NCI-H524 treated with DMSO at 0.1 percent for 48 hours (cell line): ENCODE measurements at regions not wholly inside any gene's neighbourhood (a gene's known extent, or its start where the extent isn't known, plus 50 kb on each side); places are given as distances from the start of the nearest gene placed in this dataset.

Experiments
- DNase-seq: peaks from one replicate; lab custom pipeline; 2025; lab: John Stamatoyannopoulos, UW

DNA sequence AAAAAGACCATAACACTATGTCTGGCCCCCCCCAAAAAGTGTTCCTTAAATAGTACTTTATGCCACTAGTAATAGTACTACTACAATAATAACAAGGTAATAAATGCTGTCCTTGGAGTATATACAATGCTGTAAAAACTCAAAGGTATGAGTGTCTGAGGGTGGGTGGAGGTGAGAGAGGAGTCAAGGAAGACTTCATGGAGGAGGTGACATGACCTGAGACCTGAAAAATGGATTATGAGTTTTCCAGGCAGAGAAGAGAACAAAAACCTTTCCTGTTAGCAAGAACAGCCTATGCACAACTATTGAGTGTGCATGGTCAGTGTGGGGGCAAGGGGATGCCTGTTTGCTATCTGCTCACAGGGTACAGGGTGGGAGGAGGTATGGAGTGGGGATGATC, 290.2 kb upstream of the USP24 start:
- no peak for DNase-seq

DNA sequence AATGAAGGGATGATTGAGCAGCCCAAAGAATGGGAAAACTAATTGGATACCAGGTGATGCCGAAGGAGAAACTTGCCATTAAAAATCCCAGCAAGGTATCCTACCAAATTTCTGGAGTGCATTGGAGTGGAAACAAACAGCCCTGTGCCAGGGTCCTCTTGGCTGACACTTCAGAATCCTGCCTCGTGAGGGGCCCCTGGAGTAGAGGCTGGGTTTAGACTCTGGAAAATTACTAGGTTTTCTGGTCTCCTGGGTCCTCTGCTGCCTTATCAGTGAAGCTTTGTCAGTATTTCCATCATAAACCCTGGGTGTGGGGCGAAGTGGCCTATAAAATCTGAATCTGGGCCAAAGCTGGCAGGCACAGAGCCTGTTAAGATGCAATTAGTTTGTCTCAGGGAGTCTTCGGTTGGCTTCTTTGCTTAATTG, 289.2 kb upstream of the USP24 start:
- no peak for DNase-seq

GRCh38 chr1:55503663-55504305, 288.6 kb upstream of the USP24 start:
- DNase-seq = no peak

DNA sequence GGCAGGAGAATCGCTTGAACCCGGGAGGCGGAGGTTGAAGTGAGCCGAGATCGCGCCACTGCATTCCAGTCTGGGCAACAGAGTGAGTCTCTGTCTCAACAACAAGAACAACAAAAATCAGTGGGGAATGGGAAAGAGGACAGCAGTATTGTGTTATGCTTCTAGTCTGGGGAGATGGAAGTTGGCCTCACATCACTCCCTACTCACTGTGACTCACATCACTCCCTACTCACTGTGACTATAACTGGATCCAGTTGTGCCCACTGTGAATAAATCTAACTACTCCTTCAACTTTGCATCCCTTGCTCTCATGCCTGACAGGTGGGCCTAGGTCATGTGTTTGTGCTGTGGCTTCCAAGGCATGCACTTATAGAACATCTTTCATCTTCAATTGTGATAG, 285.4 kb upstream of the USP24 start:
- DNase-seq = no peak

DNA sequence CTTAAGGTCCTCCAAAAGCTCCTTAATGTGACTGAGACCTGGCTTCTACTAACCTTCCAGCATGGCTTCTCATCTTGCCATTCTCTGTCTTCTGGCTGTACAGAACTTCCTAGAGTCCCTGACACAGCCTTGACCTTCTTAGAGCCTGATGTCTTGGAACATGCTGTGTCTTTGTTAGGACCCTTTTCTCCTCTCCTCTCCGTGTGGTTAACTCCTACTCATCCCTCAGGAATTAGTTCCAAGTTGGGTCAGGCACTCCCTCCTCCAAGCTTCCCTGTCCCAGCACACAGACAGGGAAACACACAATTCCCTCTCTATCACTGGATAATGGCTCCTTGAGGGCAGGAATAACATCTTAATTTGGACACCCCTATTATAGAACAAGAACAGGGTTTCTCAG, 275.4 kb upstream of the USP24 start:
- no peak for DNase-seq

- DNase-seq = no peak
Observed at GRCh38 chr1:55484173-55484572, 269.0 kb upstream of the USP24 start.

DNA sequence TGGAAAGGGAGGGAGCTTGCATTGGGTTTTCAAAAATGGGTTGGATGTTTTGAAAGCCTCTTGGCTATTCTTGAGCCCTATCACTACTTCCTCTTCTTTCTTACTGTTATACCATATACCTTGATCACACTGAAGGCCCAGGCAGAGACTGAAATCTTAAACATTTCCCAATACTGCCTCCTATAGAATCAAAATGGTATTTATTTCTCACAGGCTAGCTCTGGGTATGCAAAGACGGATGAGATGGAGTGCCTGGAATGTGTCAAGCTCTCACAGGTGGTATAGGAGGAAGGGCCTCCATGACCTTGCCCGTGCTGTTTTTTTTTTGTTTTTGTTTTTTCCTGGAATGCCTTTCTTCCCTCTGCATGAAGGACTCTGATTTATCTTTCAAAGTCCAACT, 268.4 kb upstream of the USP24 start:
- no peak for DNase-seq

DNA sequence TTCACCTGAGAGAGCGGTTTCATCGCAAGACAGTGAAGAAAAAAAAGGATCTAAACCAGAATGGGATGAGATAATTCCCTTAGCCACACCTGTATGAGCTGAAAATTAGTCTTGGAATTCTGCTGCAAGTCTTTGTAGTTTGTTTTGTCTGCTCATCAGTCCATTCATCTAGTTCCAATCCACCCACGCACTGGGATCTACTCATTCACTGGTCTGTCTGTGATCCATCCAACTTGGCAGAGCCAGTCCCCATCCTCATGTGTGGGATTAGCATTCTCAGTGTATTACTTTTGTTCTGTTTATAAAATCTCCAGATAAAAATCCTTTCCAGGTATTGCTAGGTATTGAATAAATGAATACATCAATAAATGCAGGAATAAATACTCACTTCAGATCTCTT, 266.5 kb upstream of the USP24 start:
- no peak for DNase-seq

DNA sequence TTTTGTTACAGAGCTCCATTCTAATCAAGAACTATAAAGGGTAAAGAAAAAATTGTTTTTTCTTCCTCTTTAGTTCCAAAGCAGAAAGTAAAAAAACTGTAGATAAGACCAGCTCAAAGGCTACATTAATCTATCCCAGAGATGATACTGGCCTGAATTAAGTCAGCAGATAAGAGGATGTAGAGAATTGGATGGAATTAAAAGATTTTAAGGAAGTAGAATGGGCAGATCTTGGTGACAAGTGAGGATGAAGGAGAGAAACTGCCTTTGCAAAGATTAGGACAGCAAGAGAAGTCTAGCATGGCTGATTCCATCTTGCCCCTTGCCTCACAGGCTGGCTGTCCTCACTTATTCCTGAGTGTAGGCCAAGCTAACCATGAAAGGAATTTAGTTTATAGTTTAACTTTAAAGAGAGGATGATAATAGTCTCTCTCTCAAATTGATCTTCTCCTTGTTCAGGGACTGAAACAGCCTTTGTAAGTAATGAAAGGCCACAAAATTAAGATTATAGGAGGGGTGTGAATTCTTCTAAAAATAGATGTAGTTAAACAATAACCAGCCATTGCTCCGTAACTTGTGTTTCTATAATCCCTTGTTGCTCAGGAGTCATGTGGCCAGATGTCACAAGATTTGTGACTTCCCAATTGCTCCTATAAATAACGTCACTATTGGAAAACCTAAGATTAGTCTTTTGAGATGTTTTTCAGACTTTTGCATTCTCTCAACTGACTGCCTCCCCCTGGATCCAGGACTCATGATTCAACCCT, 265.0 kb upstream of the USP24 start:
- DNase-seq = no peak

- no peak for DNase-seq
Observed at GRCh38 chr1:55478742-55479141, 263.6 kb upstream of the USP24 start.

DNA sequence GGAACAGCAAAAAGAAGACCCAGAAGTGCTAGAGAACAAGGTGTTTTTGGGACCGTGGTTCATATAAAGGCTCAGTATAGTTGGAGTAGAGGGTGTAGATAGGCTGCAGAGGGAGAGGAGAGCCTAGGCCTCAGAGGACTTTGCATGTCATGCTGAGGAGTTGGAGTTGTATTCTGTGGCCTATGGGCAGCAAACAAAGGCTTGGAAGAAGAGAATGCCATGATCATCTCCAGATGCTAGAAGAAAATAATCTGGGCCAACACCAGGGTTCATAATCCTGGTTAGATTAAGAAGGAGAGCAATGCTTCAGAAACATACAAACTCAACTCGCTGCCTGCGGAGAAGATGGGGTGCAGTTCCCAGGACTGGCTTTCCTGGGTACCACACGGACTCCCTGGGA, 262.8 kb upstream of the USP24 start:
- DNase-seq = no peak

DNA sequence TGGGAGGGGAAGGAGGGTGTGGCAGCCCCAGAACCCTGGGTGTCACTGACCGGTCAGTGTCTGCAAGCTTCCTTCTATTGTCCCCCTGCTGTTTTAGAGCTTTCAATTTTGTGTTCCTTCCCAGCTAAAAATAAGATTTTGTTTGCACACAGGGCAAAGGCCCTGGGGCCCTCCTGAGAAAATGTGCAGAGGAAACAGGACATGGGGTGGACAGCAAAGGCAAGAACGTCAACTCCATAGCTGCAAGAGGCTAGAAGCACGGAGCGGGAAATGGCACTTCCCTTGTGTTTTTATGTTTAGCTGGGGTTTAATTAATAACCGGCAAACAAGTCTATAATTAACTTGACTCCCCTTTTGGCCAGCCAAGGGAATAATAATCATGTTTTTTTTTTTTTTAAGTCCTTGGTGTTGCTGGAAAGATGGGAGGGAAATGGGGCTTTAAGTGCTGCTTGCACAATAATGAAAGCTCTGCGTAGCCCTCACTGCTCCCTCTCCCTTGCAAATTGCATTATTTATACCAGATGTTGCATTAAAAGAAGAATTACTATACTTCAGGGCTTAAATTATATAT, 261.4 kb upstream of the USP24 start:
- DNase-seq = no peak

DNA sequence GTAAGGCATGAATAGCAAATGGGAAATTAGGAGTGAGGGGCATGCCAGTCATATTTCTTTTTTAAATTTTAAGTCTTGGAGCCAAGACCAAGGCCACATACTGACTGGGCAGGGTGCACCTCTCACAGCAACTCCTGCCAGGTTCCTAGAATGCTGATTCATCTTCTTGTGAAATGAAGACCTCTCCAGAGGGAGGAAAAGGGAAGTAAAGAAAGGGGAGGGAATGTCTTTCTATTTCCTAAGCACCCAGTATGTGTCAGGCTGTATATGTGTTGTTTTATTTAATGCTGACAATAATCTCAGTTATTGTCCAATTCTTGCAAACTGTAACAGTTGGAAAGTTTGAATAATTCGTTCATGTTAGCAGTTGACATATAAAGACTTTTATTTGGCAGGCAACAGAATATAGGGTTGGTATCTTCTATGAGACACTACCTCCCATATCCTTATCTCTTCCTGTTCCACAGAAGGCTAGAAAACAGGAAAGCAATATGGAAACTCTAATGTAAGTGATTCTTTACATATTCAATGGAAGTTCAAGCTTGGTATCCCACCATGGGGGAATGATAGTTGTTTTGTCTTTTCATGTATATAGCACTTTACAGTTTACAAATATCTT, 259.1 kb upstream of the USP24 start:
- no peak for DNase-seq

GRCh38 chr1:55473661-55474060, 258.5 kb upstream of the USP24 start:
- no peak for DNase-seq

GRCh38 chr1:55472784-55473183, 257.6 kb upstream of the USP24 start:
- no peak for DNase-seq

GRCh38 chr1:55472115-55472514, 257.0 kb upstream of the USP24 start:
- DNase-seq = no peak

- no peak for DNase-seq
Observed at GRCh38 chr1:55468142-55468795, 253.1 kb upstream of the USP24 start.

DNA sequence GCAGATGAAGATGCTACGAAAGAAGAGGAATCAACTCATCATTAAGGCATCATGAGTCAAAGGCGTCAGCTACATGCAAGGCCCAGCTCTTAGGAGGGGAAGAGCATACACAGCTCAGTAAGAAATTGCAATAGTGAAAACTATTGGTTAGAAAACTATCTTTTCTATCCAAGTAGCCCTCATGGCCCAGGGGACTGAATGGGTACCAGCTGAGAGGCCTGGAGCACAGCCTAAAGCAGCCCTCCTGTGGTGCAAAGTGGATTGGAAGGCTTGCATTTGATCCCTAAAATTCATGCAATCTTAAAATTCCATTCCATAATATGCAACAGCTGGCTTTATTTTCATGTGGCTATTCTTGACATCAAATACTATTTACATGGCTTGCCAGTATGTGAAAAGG, 251.8 kb upstream of the USP24 start:
- DNase-seq = no peak

DNA sequence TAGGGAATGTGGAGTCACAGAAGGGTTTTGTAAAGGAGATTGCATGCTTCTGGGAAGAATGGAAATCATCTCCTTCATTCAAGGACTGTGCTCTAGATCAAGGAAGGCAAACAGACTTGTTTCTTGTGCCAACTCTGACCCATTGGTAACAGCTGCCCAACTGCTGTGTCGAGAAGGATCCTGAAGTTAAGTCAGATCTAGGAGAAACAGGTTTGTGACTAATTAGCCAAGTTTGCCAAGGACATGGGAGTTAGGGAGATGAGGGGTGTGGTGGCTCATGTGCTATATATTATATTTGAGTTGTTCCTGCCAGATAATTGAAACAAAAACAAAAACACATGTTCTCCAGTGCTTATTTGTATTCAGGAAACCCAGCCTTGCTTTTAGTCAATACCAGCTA, 251.2 kb upstream of the USP24 start:
- DNase-seq = no peak

- no peak for DNase-seq
Observed at GRCh38 chr1:55464550-55464949, 249.4 kb upstream of the USP24 start.

- no peak for DNase-seq
Observed at GRCh38 chr1:55463814-55464475, 248.8 kb upstream of the USP24 start.

DNA sequence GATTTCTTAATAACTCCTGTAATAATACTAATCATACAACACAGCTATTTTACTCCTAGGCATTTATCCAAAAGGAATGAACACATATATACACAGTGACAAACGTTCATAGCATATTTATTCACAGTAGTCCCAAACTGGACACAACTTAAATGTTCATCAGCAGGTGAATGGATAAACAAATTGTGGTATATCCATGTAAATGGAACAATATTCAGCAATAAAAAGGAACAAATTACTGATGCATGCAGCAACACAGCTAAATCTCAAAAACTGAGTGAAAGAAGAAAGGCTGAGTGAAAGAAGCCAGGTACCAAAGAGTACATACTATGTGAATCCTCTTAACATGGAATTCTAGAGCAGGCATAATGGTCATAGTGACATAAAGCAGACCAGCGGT, 242.7 kb upstream of the USP24 start:
- no peak for DNase-seq
